ENCODE measurements at regions not wholly inside any gene's neighbourhood (a gene's known extent, or its start where the extent isn't known, plus 50 kb on each side); places are given as distances from the start of the nearest gene placed in this dataset.

GRCh38 chr10:121662945-121663917, 65.0 kb upstream of the FGFR2 start:
- DNase-seq = no peak
- ATAC-seq = no peak
- intact Hi-C loops (cut with DNase I) = no loop called here

- no peak for DNase-seq
- ATAC-seq = no peak
- intact Hi-C loops (cut with DNase I) = no loop called here
Observed at GRCh38 chr10:121662531-121662930, 64.3 kb upstream of the FGFR2 start.

GRCh38 chr10:121661451-121661851, 63.2 kb upstream of the FGFR2 start:
- ATAC-seq (peak in 1 of 2 donors; percentile 56), DNase-seq (no peak)
- intact Hi-C loops (cut with DNase I) = no loop called here

GRCh38 chr10:121659236-121659635, 61.0 kb upstream of the FGFR2 start:
- DNase-seq (no peak), ATAC-seq (no peak)

GRCh38 chr10:121658611-121659010, 60.4 kb upstream of the FGFR2 start:
- DNase-seq = no peak
- no peak for ATAC-seq
- intact Hi-C loops (cut with DNase I) = no loop called here

More at GRCh38 chr10:121659236-121659635, 61.0 kb upstream of the FGFR2 start:
- intact Hi-C loops (cut with DNase I) = no loop called here

- intact Hi-C loops (cut with DNase I) = no loop called here
- no peak for DNase-seq
- ATAC-seq = no peak
Observed at GRCh38 chr10:121658111-121658510, 59.9 kb upstream of the FGFR2 start.

- no peak for ATAC-seq
- DNase-seq = no peak
- intact Hi-C loops (cut with DNase I) = no loop called here
Observed at GRCh38 chr10:121655254-121656144, 57.3 kb upstream of the FGFR2 start.

- intact Hi-C loops (cut with DNase I) = no loop called here
- DNase-seq (no peak), ATAC-seq (no peak)
Observed at GRCh38 chr10:121654021-121654545, 55.8 kb upstream of the FGFR2 start.

- DNase-seq = no peak
- intact Hi-C loops (cut with DNase I) = no loop called here
- no peak for ATAC-seq
Observed at GRCh38 chr10:121653608-121654007, 55.4 kb upstream of the FGFR2 start.

GRCh38 chr10:121648493-121648892, 50.2 kb upstream of the FGFR2 start:
- DNase-seq (no peak), ATAC-seq (no peak)
- intact Hi-C loops (cut with DNase I) = no loop called here

GRCh38 chr10:121648059-121648458, 49.8 kb upstream of the FGFR2 start:
- intact Hi-C loops (cut with DNase I) = no loop called here
- no peak for DNase-seq
- no peak for ATAC-seq

All from left cardiac atrium (tissue), 4 donors.